Colon (tissue), 2 donors: ENCODE measurements at regions not wholly inside any gene's neighbourhood (a gene's known extent, or its start where the extent isn't known, plus 50 kb on each side); places are given as distances from the start of the nearest gene placed in this dataset.

ENCODE experiments used
- FAIRE-seq: peaks from 2 replicates; lab custom pipeline; 2012; peaks lifted over from hg19 to GRCh38; lab: Jason Lieb, UNC
- donor health status: control.
- donor health status: control.

GRCh38 chr12:91396293-91396692 is 213.7 kb upstream of the DCN start:
- no peak for FAIRE-seq

GRCh38 chr12:91395628-91396135 is 213.1 kb upstream of the DCN start:
- no peak for FAIRE-seq

GRCh38 chr12:91394903-91395302 is 212.3 kb upstream of the DCN start:
- FAIRE-seq = no peak

GRCh38 chr12:91388573-91388972 is 206.0 kb upstream of the DCN start:
- FAIRE-seq = no peak

GRCh38 chr12:91387461-91388134 is 205.0 kb upstream of the DCN start:
- no peak for FAIRE-seq

GRCh38 chr12:91384806-91385205 is 202.2 kb upstream of the DCN start:
- FAIRE-seq = no peak

- FAIRE-seq = no peak
Observed at GRCh38 chr12:91384366-91384765, 201.7 kb upstream of the DCN start.

- no peak for FAIRE-seq
Observed at GRCh38 chr12:91383099-91383498, 200.5 kb upstream of the DCN start.

GRCh38 chr12:91382081-91382543 is 199.5 kb upstream of the DCN start:
- no peak for FAIRE-seq

GRCh38 chr12:91381309-91381804 is 198.7 kb upstream of the DCN start:
- FAIRE-seq = no peak

- no peak for FAIRE-seq
Observed at GRCh38 chr12:91380631-91381030, 198.0 kb upstream of the DCN start.

- no peak for FAIRE-seq
Observed at GRCh38 chr12:91379051-91379775, 196.6 kb upstream of the DCN start.

GRCh38 chr12:91377436-91377835 is 194.8 kb upstream of the DCN start:
- FAIRE-seq = no peak

GRCh38 chr12:91373086-91373485 is 190.5 kb upstream of the DCN start:
- no peak for FAIRE-seq

- no peak for FAIRE-seq
Observed at GRCh38 chr12:91370086-91370868, 187.7 kb upstream of the DCN start.

GRCh38 chr12:91368613-91369012 is 186.0 kb upstream of the DCN start:
- no peak for FAIRE-seq

GRCh38 chr12:91367234-91367849 is 184.7 kb upstream of the DCN start:
- FAIRE-seq = no peak

- no peak for FAIRE-seq
Observed at GRCh38 chr12:91364471-91365184, 182.0 kb upstream of the DCN start.

GRCh38 chr12:91361864-91362263 is 179.2 kb upstream of the DCN start:
- peak; percentile 10 for FAIRE-seq

- peak; percentile 43 for FAIRE-seq
Observed at GRCh38 chr12:91357381-91357780, 174.8 kb upstream of the DCN start.

GRCh38 chr12:91356405-91356804 is 173.8 kb upstream of the DCN start:
- no peak for FAIRE-seq
